ENCODE measurements at regions not wholly inside any gene's neighbourhood (a gene's known extent, or its start where the extent isn't known, plus 50 kb on each side); places are given as distances from the start of the nearest gene placed in this dataset.
"Not testable (repeated sequence)": the region's sequence is repeated elsewhere in the genome, so short reads cannot be mapped to it uniquely, and the experiment has no call there.

DNA sequence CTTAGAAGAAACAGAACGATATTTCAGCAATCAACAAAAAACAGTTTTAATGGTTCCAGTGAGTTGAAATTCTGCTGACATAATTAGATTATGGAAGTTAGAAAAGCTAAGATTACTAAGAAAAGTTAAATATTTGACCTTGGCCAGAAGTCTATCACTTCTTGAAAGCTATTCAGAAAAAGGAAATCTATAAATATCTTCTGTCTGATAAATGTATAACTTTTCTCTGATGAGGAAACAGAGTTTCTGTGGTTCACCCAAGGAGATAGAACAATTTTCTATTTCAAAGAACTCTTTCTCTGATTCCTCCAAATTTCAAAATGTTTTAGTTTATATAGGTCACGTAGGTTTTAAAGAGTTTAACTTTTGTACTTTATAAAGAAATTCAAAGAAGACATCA lies 438.4 kb upstream of the CHORDC1 start:
- no peak for DNase-seq (ENCODE audit: low read depth, low spot score)
- H3K4me3 ChIP-seq (ENCODE audit: low read length), result no peak overlapping the region

DNA sequence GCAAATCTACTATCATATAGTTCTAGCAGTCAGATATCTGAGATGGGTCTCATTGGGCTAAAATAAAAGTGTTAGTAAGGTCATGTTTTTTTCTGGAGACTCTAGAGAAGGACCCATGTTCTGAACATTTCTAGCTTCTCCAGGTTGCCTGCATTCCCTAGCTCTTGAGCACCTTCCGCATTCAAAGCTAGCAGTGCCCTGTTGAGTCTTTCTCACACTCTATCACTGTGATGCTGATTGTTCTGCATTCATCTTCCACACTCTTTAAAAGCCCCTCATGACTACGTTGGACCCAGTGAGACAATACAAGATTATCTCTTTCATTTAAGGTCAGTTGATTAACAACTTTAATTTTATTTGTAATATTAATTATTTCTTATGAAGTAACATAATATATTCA lies 433.3 kb upstream of the CHORDC1 start:
- DNase-seq (ENCODE audit: low read depth, low spot score), result no peak

DNA sequence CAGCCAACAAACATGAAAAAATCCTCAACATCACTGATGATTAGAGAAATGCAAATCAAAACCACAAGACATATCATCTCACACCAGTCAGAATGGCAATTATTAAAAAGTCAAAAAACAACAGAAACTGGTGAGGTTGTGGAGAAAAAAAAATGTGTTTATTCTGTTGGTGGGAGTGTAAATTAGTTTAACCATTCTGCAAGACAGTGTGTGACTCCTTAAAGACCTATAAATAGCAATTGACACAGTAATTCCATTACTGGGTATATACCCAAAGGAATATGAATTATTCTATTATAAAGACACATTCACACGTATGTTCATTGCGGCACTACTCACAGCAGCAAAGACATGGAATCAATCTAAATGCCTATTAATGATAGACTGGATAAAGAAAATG lies 427.3 kb upstream of the CHORDC1 start:
- H3K4me3 ChIP-seq (ENCODE audit: low read length), result no peak overlapping the region
- no peak for DNase-seq (ENCODE audit: low read depth, low spot score)

More for the DNA sequence above, 433.3 kb upstream of the CHORDC1 start:
- H3K4me3 ChIP-seq (ENCODE audit: low read length), result no peak overlapping the region

DNA sequence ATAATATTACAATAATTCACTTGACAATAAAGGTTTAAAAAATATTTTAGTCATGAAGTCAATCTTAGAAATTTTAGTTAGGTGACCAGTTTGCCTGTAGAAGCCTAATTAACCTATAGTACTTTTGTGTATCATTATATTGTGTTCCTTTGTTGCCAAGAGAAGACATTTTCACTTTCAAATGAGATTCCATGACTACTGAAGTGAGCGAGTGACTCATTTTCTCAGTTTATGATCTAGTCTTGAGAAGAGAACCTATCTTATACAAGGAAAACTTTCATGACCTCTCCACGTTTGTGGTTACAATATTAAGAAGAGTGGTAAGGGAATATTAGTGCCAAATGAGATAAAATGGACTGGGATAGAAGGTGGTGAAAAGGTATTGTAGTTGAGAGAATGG lies 423.9 kb upstream of the CHORDC1 start:
- H3K4me3 ChIP-seq (ENCODE audit: low read length), result no peak overlapping the region
- no peak for DNase-seq (ENCODE audit: low read depth, low spot score)

DNA sequence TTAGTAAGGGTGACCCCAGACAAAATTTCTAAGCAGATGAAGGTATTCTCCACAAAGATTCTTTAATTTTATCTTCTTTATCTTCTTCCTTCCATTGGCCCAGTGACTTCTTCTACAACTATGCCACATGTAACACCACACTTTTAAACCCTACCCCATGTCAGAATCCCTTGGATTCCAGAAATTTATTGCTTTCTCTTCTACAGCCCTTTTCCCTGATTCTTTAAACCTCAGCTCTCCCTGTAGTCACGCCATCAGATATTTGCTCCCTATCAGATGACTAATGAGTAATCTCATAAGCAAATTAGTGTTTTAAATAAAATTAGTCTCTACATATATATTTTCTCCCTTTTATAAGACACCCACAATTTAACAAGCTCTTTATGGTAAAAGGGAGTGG lies 423.4 kb upstream of the CHORDC1 start:
- no peak for DNase-seq (ENCODE audit: low read depth, low spot score)
- H3K4me3 ChIP-seq (ENCODE audit: low read length), result no peak overlapping the region

DNA sequence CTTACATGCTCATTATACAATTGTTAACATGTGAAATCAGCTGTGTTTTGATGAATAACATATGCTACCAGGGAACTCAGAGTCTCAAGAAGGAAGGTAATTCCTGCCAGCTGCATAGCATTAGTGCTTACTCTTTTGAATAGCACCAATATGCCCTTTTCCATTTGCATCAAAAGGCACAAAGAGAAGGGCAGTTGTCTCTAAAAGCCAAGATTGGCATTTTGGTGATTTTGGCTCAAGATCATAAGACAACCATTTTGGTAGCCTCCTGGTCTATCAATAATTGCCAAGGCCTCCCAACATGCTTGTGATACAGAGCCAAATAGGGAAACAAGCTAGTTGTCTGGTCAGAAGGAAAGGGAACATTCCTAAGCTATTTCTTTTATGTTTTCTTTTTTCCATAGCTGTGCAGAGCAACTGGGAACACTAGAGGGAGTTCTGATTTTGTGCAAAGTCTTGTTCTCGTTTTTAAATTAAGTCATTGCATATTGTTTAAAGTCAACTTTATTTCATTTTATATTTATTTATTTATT lies 416.7 kb upstream of the CHORDC1 start:
- no peak overlapping the region for H3K4me3 ChIP-seq (ENCODE audit: low read length)
- no peak for DNase-seq (ENCODE audit: low read depth, low spot score)

DNA sequence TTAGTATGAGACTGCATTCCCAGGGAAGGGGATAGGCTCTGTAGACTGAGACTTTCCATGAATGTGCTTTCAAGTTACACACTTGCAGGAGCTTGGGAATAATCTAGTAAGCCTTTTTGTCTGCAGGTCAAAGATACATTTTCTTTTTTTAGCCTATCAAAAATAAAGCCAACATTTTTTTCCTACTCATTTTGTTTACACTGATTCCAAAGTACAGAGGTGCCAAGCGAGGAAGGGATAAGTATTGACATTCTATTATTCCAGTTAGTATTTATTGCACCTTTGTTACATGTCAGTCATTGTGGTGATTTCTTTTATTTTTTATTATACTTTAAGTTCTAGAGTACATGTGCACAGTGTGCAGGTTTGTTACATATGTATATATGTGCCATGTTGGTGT lies 413.0 kb upstream of the CHORDC1 start:
- DNase-seq (ENCODE audit: low read depth, low spot score), result no peak
- no peak overlapping the region for H3K4me3 ChIP-seq (ENCODE audit: low read length)

DNA sequence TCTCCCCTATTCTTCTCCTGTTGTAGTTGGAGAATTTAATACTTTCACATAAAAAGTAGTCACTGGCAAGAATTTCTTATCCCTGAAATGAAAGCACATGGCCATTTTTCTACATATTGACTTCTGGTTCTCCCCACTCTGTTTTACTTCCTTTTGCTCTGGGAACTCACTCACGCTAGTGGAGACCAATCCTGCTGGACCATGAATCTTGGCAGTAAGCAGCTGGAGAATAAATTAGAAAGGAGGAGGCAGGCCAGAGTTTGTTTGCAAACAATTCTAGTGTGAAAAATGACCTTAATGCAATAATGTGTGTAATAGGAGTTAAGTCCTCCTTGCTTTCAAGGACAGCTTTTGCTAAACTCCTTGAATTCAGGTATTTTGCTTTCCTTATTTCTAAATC lies 412.3 kb upstream of the CHORDC1 start:
- H3K4me3 ChIP-seq (ENCODE audit: low read length), result no peak overlapping the region

DNA sequence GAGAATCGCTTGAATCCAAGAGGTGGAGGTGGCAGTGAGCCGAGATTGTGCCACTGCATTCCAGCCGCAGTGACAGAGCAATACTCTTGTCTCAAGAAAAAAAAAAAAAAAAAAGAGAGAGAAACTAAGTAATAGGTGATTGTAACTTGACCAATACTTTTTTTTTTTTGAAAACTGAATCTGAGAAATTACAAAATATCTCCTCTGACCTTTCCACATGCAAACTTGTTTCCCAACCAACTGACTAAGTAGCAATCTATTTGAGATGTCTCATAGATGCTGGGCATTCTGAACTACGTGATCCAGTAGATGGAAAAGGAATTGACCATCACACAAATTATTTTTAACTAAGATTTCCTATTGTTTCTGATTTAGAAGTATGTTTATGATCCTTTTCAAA lies 407.3 kb upstream of the CHORDC1 start:
- H3K4me3 ChIP-seq (ENCODE audit: low read length), result no peak overlapping the region
- DNase-seq (ENCODE audit: low read depth, low spot score), result no peak

More for the DNA sequence above, 412.3 kb upstream of the CHORDC1 start:
- DNase-seq (ENCODE audit: low read depth, low spot score), result no peak

DNA sequence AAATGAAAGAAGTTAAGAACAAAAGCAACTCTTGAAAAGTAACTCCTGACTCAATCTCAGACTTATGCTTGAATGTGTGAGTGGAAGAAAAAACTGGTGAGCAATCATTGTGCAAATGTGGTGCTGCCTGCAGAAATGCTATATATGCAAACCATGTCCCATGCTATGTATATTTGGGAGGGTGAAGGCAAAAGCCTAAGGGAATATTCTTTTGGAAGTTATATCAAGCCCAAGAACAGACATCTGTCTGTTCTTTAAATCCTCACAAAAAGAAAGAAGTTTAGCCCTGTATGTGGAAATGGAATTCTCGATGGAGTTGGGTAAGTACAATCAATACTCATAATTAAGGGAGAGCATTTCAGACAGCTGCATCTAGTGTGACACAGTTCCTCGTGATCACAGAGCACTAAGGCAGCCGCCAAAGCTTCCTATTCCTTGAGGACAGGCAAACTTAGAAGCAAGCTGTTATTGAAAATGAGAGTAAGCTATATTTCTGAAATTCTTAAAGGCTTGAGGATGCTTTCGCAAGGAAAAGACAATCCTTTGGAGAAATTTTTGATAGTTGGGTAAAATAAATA lies 406.5 kb upstream of the CHORDC1 start:
- no peak overlapping the region for H3K4me3 ChIP-seq (ENCODE audit: low read length)
- DNase-seq (ENCODE audit: low read depth, low spot score), result no peak

DNA sequence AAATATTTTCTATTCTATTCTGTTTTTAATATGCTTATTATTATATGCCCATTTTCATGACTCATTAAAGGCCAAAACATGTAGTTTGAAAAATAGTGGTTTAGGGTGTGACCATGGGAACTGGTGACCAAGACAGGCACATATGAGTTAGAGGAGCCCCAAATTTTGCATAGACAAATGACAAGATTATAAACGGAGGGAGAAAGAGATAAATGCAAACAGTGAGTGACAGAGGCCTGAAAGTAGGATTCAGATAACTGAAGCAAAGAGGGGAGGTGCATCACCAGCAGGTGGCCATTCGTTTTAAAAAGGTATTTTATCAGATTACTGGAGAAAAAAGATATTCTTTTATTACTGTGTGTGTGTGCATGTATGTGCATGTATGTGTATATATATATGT lies 391.5 kb upstream of the CHORDC1 start:
- DNase-seq (ENCODE audit: low read depth, low spot score), result no peak
- H3K4me3 ChIP-seq (ENCODE audit: low read length), result no peak overlapping the region

DNA sequence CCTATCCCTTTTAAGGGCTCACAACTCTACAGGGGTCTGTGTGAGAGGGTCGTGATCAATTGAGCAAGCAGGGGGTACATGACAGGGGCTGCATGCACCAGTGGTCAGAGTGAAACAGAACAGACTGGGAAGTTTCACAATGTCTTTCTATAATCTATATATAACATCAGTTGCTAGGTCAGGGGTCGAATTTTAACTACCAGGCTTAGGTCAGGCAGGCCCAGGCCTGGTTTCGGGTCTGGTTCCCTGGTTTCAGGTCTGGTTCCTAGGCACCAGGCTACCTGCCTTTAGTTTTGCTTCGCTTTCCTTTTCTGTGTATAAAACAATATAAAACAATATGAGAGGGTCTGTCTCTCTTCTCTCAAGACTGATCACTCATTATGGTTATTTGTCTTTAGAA lies 390.2 kb upstream of the CHORDC1 start:
- not testable (repeated sequence) for DNase-seq (ENCODE audit: low read depth, low spot score)

DNA sequence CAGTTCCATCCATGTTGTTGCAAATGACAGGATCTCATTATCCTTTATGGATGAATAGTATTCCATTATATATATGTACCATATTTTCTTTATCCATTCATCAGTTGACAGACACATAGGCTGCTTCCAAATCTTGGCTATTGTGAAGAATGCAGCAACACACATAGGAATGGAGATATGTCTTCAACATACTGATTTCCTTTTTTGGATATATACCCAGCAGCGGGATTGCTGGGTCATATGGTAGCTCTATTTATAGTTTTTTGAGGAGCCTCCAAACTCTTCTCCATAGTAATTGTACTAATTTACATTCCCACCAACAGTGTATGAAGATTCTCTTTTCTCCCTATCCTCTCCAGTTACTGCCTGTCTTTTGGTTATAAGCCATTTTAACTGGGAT lies 383.9 kb upstream of the CHORDC1 start:
- DNase-seq (ENCODE audit: low read depth, low spot score), result no peak
- H3K4me3 ChIP-seq (ENCODE audit: low read length), result no peak overlapping the region

More for the DNA sequence above, 390.2 kb upstream of the CHORDC1 start:
- H3K4me3 ChIP-seq (ENCODE audit: low read length), result not testable (repeated sequence)

DNA sequence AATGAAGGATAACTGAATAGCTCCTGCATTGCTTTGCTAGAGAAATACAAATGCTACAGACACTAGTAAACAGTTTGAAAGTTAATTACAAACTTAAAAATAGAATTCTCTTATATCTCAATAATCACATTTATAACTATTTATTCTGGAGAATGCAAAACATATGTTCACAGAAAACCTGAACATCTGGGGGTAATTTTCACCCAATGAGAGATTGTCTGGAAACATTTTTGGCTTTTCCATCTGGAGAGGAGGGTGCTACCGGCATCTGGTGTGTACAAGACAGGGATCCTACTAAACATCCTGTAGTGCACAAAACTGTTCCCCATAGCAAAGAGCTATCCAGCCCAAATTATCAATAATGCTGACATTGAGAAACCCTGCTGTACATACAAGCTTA lies 378.4 kb upstream of the CHORDC1 start:
- DNase-seq (ENCODE audit: low read depth, low spot score), result no peak

DNA sequence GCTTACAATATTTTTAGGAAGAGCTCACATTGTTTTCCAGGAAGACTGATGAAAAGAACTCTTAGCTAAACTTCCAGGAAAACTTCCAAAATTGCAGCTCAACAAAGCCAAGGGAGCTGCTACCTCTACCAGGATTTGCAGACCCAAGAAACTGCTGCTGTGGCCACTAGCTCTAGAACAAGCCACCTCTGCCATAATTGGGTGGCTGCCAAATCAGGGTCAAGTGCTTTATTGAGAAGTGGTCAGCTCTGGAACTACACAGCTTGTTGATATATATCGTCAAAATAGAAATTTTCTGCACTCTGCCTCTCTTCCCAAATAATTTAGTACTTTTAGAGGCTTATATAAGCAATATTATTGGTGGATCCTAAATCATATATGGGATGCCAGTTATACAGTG lies 371.8 kb upstream of the CHORDC1 start:
- DNase-seq (ENCODE audit: low read depth, low spot score), result no peak
- no peak overlapping the region for H3K4me3 ChIP-seq (ENCODE audit: low read length)

More for the DNA sequence above, 378.4 kb upstream of the CHORDC1 start:
- no peak overlapping the region for H3K4me3 ChIP-seq (ENCODE audit: low read length)

DNA sequence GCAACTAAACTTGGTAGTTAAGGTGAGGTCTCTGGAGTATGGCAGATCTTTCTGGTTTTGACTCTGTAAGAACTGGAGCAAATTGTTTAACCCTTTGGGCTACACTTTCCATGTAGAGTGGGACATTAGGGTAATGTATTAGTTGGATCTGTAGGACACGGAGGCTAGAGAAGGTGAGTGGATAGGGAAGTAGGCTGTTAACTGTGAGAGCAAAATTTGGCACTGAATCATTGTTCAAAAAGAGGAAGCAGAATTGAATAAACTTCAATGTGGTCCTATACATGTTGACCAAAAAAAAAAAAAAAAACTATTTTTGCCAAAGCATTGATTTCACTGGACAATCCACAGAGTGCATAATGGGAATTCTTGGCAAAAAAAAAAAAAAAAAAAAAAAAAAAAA lies 370.2 kb upstream of the CHORDC1 start:
- no peak overlapping the region for H3K4me3 ChIP-seq (ENCODE audit: low read length)
- no peak for DNase-seq (ENCODE audit: low read depth, low spot score)

DNA sequence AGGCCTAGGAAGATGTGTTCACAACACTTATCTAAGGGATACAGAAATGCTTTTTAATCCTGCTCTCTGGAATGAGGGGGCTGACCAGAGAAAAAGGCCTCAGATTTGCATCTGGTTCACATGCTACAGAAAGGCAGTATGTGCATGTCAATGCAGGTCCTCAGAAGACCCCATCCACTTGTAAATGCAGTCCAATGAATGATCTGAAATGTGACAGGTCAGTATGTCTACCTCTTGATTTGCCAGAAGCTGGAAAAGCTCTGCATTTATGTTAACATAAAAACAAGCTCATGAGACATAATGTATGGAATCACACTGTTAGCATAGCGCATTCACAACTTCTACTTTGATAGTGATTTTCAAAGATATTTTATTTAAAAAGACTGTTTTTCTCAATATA lies 367.4 kb upstream of the CHORDC1 start:
- no peak for DNase-seq (ENCODE audit: low read depth, low spot score)
- no peak overlapping the region for H3K4me3 ChIP-seq (ENCODE audit: low read length)

DNA sequence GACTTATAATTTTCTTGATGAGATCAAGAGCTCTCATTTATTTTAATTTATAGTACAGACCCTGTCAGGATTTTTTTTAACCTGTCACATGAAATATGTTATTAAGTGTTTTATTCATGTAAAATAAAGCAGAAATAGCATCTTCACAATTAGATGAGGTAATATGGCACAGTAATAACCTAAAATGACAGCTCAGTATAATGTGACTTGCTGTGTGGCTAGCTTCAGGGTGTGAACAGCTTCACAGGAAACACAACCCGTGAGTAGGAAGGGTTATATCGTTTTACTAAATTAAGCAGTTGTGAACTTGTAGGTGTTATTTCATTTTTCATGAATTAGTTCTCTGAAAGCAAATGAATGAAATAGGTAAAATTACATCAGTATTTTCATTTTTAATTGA lies 366.9 kb upstream of the CHORDC1 start:
- DNase-seq (ENCODE audit: low read depth, low spot score), result no peak
- no peak overlapping the region for H3K4me3 ChIP-seq (ENCODE audit: low read length)

DNA sequence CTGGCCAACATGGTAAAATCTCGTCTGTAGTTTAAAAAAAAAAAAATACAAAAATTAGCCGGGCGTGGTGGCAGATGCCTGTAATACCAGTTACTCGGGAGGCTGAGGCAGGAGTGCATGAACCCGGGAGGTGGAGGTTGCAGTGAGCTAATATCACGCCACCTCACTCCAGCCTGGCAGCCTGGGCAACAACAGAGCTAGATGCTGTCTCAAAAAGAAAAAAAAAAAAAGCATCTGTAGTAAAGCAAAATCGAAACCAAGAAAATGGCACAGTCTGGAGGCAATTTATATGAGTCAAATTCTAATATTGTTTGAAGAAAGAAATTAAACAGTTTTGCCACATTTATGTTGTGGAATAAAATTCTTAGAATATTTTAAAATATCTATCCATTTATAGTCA lies 365.0 kb upstream of the CHORDC1 start:
- DNase-seq (ENCODE audit: low read depth, low spot score), result no peak

DNA sequence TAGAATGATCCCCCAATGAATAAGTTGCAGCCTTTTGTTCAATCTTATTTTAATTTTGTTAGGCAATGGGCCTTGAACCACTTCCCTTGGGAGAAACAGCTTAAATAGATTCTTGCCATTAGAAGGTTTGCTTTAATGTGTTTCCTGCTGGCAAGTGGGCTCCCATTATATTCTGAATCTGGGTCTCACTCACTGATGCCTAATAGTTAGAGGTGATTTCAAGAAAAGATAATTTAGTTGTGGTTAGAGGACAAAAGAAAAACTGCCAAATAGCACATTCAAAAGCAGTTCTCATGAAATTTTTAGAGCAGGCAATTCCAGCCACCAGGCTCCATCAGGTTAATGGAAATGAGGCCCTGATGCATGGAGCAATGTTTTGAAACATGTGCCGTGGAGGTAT lies 362.6 kb upstream of the CHORDC1 start:
- no peak for DNase-seq (ENCODE audit: low read depth, low spot score)
- no peak overlapping the region for H3K4me3 ChIP-seq (ENCODE audit: low read length)

More for the DNA sequence above, 365.0 kb upstream of the CHORDC1 start:
- H3K4me3 ChIP-seq (ENCODE audit: low read length), result no peak overlapping the region

DNA sequence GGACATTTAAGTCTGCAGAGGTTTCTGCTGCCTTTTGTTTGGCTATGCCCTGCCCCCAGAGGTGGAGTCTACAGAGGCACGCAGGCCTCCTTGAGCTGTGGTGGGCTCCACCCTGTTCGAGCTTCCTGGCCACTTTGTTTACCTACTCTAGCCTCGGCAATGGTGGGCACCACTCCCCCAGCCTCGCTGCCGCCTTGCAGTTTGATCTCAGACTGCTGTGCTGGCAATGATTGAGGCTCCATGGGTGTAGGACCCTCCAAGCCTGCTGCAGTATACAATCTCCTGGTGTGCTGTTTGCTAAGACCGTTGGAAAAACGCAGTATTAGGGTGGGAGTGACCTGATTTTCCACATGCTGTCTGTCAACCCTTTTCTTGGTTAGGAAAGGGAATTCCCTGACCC lies 360.1 kb upstream of the CHORDC1 start:
- not testable (repeated sequence) for DNase-seq (ENCODE audit: low read depth, low spot score); H3K4me3 ChIP-seq (ENCODE audit: low read length)
